HCT116 (cell line): ENCODE measurements at regions not wholly inside any gene's neighbourhood (a gene's known extent, or its start where the extent isn't known, plus 50 kb on each side); places are given as distances from the start of the nearest gene placed in this dataset.

ENCODE experiments used
- CTCF ChIP-seq, 3 experiments: fragments of 200-600 bp in 1 of 3; sonication (generic) in 1 of 3; IDR thresholded peaks in 2 of 3; conservative IDR thresholded peaks in 1 of 3; 2 replicates each; pipeline ENCODE4 v1.5.1; 2012 to 2017; ENCODE audit warnings: low read depth in 2 of 3, low read length in 2 of 3, antibody characterized with exemption in 1 of 3, borderline replicate concordance in 1 of 3, control low read depth in 1 of 3, mild to moderate bottlenecking in 1 of 3, mixed read lengths in 1 of 3, mixed run types in 1 of 3, moderate library complexity in 1 of 3; ENCODE audit not compliant: insufficient read depth in 1 of 3
- EGR1 ChIP-seq: IDR thresholded peaks from 2 replicates; pipeline ENCODE4 v1.6.1; 2012; ENCODE audit warnings: low read depth
- EZH2 ChIP-seq: fragments of 200-600 bp; sonication (generic); IDR thresholded peaks from 2 replicates; pipeline ENCODE4 v1.6.1; 2017; ENCODE audit warnings: antibody characterized with exemption, mixed run types
- FOSL1 ChIP-seq: IDR thresholded peaks from 2 replicates; pipeline ENCODE4 v1.6.1; 2012; ENCODE audit warnings: low read depth
- MAX ChIP-seq: IDR thresholded peaks from 2 replicates; pipeline ENCODE4 v1.6.1; 2012
- POLR2A ChIP-seq: IDR thresholded peaks from 2 replicates; pipeline ENCODE4 v1.7.0; 2011; ENCODE audit warnings: borderline replicate concordance; ENCODE audit not compliant: insufficient read depth, insufficient read length; ENCODE audit errors: extremely low read depth
- POLR2AphosphoS5 ChIP-seq: IDR thresholded peaks from 2 replicates; pipeline ENCODE4 v1.6.1; 2011; ENCODE audit warnings: mild to moderate bottlenecking, low read depth, low read length, moderate library complexity
- RAD21 ChIP-seq: IDR thresholded peaks from 2 replicates; pipeline ENCODE4 v1.6.1; 2012; ENCODE audit warnings: low read depth, mild to moderate bottlenecking
- SP1 ChIP-seq: IDR thresholded peaks from 2 replicates; pipeline ENCODE4 v1.6.1; 2012; ENCODE audit warnings: low read depth
- TCF7L2 ChIP-seq: IDR thresholded peaks from 2 replicates; pipeline ENCODE4 v1.7.0; 2011; ENCODE audit warnings: borderline replicate concordance, inconsistent platforms; ENCODE audit not compliant: insufficient read depth, insufficient read length; ENCODE audit errors: extremely low read depth
- ZBTB33 ChIP-seq: IDR thresholded peaks from 2 replicates; pipeline ENCODE4 v1.6.1; 2011; ENCODE audit warnings: mild to moderate bottlenecking, low read length, moderate library complexity; ENCODE audit not compliant: insufficient replicate concordance; ENCODE audit errors: extremely low read depth

- no peak for TF ChIP-seq SP1
- TF ChIP-seq EZH2 = no peak
- TF ChIP-seq RAD21 = no peak
- no peak for TF ChIP-seq ZBTB33
- TF ChIP-seq POLR2AphosphoS5 = no peak
- no peak for TF ChIP-seq CTCF (IDR thresholded peaks at IDR 0.05 in 2 of 3, conservative IDR thresholded peaks at IDR 0.05 in 1 of 3; ENCODE audit: borderline replicate concordance in 1 of 3, insufficient read depth in 1 of 3, low read depth in 2 of 3, low read length in 2 of 3)
- TF ChIP-seq POLR2A = no peak
- no peak for TF ChIP-seq FOSL1
- no peak for TF ChIP-seq TCF7L2
- no peak for TF ChIP-seq EGR1
- no peak for TF ChIP-seq MAX
These were observed 140.8 kb downstream of the HMHB1 start for GRCh38 chr5:143952809-143953208.
